ENCODE measurements at regions not wholly inside any gene's neighbourhood (a gene's known extent, or its start where the extent isn't known, plus 50 kb on each side); places are given as distances from the start of the nearest gene placed in this dataset.

GRCh38 chr4:77437079-77437478 lies 168.5 kb upstream of the CXCL13 start:
- Mint-ChIP-seq H3K9me3 (no peaks in the 10 kb centered on the region), H3K36me3 (ENCODE audit: low read depth) (no peaks in the 10 kb centered on the region), H3K4me1 (peaks cover 25% of the 10 kb centered on the region)

GRCh38 chr4:77438549-77438948 lies 167.1 kb upstream of the CXCL13 start:
- TF ChIP-seq CTCF (IDR thresholded peaks at IDR 0.05; ENCODE audit: unreplicated experiment in 3 of 3): no peak
- Mint-ChIP-seq H3K9me3 (no peaks in the 10 kb centered on the region), H3K4me1 (peaks cover 11% of the 10 kb centered on the region), H3K27ac (no peak overlapping the region), H3K27me3 (ENCODE audit: low read depth) (no peaks in the 10 kb centered on the region), H3K36me3 (ENCODE audit: low read depth) (no peaks in the 10 kb centered on the region), H3K4me3 (no peak overlapping the region)

More at GRCh38 chr4:77437079-77437478, 168.5 kb upstream of the CXCL13 start:
- TF ChIP-seq CTCF (IDR thresholded peaks at IDR 0.05; ENCODE audit: unreplicated experiment in 3 of 3): no peak
- no peak overlapping the region for H3K27ac Mint-ChIP-seq
- H3K4me3 Mint-ChIP-seq: no peak overlapping the region
- no peaks in the 10 kb centered on the region for H3K27me3 Mint-ChIP-seq (ENCODE audit: low read depth)

- Mint-ChIP-seq H3K9me3 (no peaks in the 10 kb centered on the region), H3K27ac (no peak overlapping the region), H3K4me3 (no peak overlapping the region), H3K27me3 (ENCODE audit: low read depth) (no peaks in the 10 kb centered on the region), H3K36me3 (ENCODE audit: low read depth) (no peaks in the 10 kb centered on the region), H3K4me1 (peaks cover 23% of the 10 kb centered on the region)
- no peak for TF ChIP-seq CTCF (IDR thresholded peaks at IDR 0.05; ENCODE audit: unreplicated experiment in 3 of 3)
Observed at GRCh38 chr4:77443941-77444340, 161.7 kb upstream of the CXCL13 start.

- no peak for TF ChIP-seq CTCF (IDR thresholded peaks at IDR 0.05; ENCODE audit: unreplicated experiment in 3 of 3)
- Mint-ChIP-seq H3K27ac (peak overlapping the region in 1 of 3 experiments; percentile 27), H3K4me3 (no peak overlapping the region), H3K36me3 (ENCODE audit: low read depth) (no peaks in the 10 kb centered on the region), H3K4me1 (peaks cover 36% of the 10 kb centered on the region), H3K9me3 (no peaks in the 10 kb centered on the region), H3K27me3 (ENCODE audit: low read depth) (no peaks in the 10 kb centered on the region)
Observed at GRCh38 chr4:77445823-77446222, 159.8 kb upstream of the CXCL13 start.

- no peaks in the 10 kb centered on the region for H3K36me3 Mint-ChIP-seq (ENCODE audit: low read depth)
- no peaks in the 10 kb centered on the region for H3K27me3 Mint-ChIP-seq (ENCODE audit: low read depth)
- H3K4me3 Mint-ChIP-seq: no peak overlapping the region
- peaks cover 36% of the 10 kb centered on the region for H3K4me1 Mint-ChIP-seq
- TF ChIP-seq CTCF (IDR thresholded peaks at IDR 0.05; ENCODE audit: unreplicated experiment in 3 of 3): no peak
- H3K27ac Mint-ChIP-seq: peak overlapping the region in 1 of 3 experiments; percentile 27
- H3K9me3 Mint-ChIP-seq: no peaks in the 10 kb centered on the region
Observed at GRCh38 chr4:77446601-77447000, 159.0 kb upstream of the CXCL13 start.

GRCh38 chr4:77449171-77449570 lies 156.4 kb upstream of the CXCL13 start:
- H3K4me3 Mint-ChIP-seq: no peak overlapping the region
- no peaks in the 10 kb centered on the region for H3K36me3 Mint-ChIP-seq (ENCODE audit: low read depth)
- no peak for TF ChIP-seq CTCF (IDR thresholded peaks at IDR 0.05; ENCODE audit: unreplicated experiment in 3 of 3)
- no peaks in the 10 kb centered on the region for H3K27me3 Mint-ChIP-seq (ENCODE audit: low read depth)
- peaks cover 45% of the 10 kb centered on the region for H3K4me1 Mint-ChIP-seq
- peak overlapping the region in 1 of 3 experiments; percentile 8 for H3K27ac Mint-ChIP-seq
- no peaks in the 10 kb centered on the region for H3K9me3 Mint-ChIP-seq
